EH (cell line): ENCODE measurements at regions not wholly inside any gene's neighbourhood (a gene's known extent, or its start where the extent isn't known, plus 50 kb on each side); places are given as distances from the start of the nearest gene placed in this dataset.
A peak's percentile ranks its signal among the peaks of the same experiment; 100 is the strongest.

ENCODE experiments used
- DNase-seq: peaks from one replicate; pipeline ENCODE4 v3.0.0-alpha.2; 2015; ENCODE audit warnings: low read depth

- no peak for DNase-seq
Measured at GRCh38 chr14:86897704-86898513, 1095.1 kb downstream of the GALC start.

DNA sequence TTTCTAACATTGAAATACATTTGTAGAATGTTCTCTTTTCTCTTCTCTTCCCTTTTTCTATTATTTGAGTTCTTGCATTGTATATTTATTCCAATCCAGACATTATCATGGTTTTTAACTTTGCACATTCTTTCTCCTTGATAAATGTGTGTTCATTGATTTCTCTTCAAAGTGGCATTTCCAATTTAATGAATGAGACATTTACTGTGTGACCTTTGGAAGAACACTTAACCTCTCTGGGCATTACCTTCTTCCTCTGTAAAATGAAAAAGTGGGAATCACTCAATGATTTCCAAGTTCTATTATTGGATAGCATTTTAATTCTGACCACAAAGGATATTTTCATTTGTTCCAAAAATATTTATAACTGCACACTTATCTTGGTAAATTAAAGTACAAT lies 1095.8 kb downstream of the GALC start:
- DNase-seq: no peak

- DNase-seq: no peak
Measured at GRCh38 chr14:86896701-86897100, 1096.3 kb downstream of the GALC start.

- DNase-seq: peak; percentile 21
Measured at GRCh38 chr14:86892152-86892956, 1100.6 kb downstream of the GALC start.

- DNase-seq: no peak
Measured at GRCh38 chr14:86885280-86885679, 1107.7 kb downstream of the GALC start.

GRCh38 chr14:86884498-86884897 lies 1108.5 kb downstream of the GALC start:
- no peak for DNase-seq

DNA sequence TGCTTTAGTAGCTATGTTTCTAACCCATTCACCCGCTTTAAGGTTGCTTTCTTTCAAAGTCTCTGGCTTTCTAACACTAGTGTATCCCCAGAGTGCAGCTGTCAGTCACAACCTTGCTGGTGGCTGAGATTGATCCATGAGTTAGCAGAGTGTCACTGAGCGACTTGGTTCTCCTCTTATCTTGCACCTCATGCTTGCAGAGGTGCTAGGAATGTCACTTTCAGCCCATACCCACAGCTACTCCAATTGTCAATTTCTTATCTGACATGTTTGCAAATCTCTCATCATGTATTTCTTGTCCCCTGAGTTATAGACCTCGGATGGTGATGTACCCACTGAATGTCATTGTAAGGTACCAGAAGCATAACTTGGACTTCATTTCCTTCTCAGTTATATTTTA lies 1110.2 kb downstream of the GALC start:
- DNase-seq: no peak

DNA sequence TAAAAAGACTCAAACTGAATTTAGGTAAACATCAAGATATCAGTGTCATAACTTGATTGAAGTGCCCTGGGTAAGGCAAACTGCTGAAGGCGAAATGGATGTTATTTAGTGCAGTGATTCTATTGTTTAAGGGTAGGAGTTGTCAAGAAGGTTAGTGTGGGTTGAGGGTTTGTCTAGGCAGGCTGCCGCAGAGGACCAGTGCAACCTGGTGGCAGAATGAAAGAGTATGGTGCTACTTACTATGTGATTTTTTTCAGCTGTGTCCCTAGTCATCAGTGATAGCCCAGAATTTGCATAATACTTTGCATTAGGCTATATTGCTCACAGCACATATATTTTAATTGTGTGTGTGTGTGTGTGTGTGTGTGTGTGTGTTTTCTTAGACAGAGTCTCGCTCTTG lies 1127.0 kb downstream of the GALC start:
- DNase-seq: peak; percentile 25

- no peak for DNase-seq
Measured at GRCh38 chr14:86858591-86858990, 1134.4 kb downstream of the GALC start.

- peak; percentile 78 for DNase-seq
Measured at GRCh38 chr14:86858031-86858430, 1135.0 kb downstream of the GALC start.

GRCh38 chr14:86852530-86852929 lies 1140.5 kb downstream of the GALC start:
- DNase-seq: peak; percentile 92

GRCh38 chr14:86847140-86847539 lies 1145.8 kb downstream of the GALC start:
- DNase-seq: peak; percentile 80

GRCh38 chr14:86838363-86838762 lies 1154.6 kb downstream of the GALC start:
- DNase-seq: peak; percentile 2

- peak; percentile 52 for DNase-seq
Measured at GRCh38 chr14:86826661-86827060, 1166.3 kb downstream of the GALC start.

DNA sequence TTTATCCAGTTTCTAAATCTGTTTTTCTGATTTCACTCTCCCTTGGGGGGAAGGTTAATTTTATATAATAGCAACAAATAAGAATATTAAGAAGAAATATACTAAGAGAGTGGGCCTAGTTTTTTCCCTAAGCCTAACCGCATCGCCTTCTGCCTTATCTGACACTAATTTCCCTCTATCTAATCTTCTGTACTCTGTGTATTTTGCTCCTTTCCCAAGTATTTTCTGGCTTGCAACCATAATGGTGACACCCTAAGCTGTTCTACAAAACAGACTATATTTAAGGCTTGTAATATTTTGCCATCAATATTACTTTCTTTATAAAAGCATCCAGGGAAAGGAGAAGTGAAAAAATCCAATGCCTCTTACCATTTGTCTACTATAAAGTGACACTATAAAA lies 1168.8 kb downstream of the GALC start:
- DNase-seq: no peak

DNA sequence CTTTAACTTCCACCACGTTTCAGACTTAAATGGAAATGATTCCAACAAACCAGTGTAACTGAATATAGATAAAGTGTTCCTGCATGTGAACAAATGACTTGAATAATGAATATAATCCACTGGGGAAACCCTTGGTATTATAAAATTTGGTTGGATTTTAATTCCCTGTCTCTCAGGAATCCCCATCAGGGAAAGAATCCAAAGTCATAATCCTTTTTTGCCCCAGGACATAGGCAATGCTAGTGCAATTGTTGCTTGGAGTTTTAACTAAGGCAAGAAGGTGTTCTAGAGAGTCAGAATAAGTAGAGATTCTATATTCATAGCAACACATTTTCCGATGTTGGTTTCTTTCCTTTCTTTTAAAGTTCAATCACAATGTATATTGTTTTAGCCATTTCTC lies 1169.4 kb downstream of the GALC start:
- no peak for DNase-seq

DNA sequence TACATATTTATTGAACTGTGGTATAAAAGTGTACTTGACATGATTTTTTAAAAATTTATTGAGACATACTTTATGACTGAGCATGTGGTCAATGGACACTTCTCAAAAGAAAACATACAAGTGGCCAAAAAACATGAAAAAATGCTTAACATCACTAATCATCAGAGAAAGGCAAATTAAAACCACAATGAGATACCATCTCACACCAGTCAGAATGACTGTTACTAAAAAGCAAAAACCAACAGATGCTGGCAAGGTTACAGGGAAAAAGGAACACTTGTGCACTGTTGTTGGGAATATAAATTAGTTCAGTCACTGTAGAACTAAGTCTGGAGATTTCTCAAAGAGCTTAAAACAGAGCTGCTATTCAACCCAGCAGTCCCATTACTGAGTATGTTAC lies 1177.6 kb downstream of the GALC start:
- DNase-seq: peak; percentile 44

DNA sequence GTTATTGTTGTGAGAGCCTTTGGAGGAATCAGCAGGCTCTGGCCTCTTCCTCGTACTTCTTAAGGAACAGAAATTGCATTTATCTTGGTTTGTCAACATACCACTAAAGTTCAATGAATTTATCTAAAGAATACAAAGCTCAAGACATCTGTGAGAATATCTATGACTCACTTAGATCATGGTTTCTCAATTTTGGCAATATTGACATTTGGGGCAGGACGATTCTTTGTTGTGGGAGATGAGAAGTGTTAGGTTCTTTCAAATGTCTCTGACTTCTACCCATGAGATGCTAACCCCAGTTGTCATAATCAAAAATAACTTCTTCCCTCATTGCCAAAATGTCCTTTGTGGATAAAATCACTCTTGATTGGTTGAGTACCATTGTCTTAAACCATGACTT lies 1190.3 kb downstream of the GALC start:
- no peak for DNase-seq

- peak; percentile 98 for DNase-seq
Measured at GRCh38 chr14:86799244-86799647, 1193.7 kb downstream of the GALC start.

DNA sequence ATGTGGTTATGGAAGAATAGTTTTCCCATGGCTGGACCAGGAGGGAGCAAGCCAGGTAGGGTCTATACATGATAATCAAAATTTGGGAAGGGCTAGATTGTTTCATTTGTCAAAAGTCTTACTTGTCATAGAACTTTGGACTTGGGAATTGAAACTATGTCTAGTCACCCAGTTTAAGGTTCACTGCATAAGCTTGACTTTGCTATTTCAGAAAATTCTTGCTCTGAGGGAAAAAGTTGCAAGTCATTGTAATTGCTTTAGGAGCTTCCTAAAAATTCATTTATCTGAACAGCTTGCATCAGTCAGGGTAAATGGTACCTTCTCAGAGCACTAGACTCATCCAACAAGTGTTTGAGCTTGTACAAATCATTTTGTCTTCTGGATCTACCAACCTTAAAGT lies 1194.7 kb downstream of the GALC start:
- peak; percentile 20 for DNase-seq

- DNase-seq: no peak
Measured at GRCh38 chr14:86797075-86797351, 1196.0 kb downstream of the GALC start.

DNA sequence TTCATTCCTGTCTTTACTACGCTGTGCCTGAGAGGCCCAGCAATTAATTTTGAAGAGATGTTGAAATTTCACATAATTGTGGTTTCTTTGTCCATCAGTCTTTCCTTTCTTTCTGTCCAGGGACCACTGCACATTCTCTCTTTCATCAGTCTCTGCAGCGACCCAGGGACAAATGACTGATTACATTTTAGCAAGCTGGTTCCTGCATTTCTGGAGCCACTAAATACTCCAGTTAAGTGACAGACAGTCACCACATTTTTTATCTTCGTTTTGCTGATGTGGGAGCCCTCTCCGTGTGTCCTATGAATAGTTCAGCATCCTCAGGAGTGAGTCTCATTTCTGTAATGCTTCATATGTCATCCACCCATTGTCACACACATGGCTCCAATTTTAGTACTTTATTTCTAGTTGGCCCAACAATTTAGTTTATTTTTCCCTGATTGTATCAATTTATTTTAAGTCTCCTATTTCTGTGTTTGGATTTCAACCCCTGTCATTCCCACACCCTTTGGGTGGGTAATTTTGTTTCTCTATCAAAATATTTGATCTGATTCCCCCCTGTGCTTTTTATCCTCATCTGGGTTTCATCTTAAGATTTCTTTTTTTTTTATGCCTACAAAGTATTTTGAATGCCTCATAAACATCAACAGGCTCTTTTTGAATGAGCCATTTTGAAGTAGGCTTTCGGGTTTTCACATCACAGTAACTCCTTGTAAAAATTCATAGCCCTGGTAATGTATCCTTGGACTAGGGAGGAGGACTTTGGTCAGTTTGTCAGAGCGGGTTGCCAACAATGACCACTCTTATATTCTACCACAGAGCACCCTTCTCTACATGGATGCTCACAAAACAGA lies 1196.5 kb downstream of the GALC start:
- DNase-seq: peak; percentile 84

GRCh38 chr14:86794689-86795088 lies 1198.3 kb downstream of the GALC start:
- DNase-seq: no peak
